Cerebellar cortex (tissue), 1 donor: ENCODE measurements at regions not wholly inside any gene's neighbourhood (a gene's known extent, or its start where the extent isn't known, plus 50 kb on each side); places are given as distances from the start of the nearest gene placed in this dataset.

ENCODE experiments used
- DNase-seq: peaks from one replicate; pipeline ENCODE4 v3.0.0-alpha.2; 2015; ENCODE audit warnings: low spot score

GRCh38 chr15:53462651-53463050 is 296.8 kb downstream of the WDR72 start:
- no peak for DNase-seq

- no peak for DNase-seq
These were observed 297.8 kb downstream of the WDR72 start for GRCh38 chr15:53461677-53462076.

GRCh38 chr15:53458736-53459135 is 300.7 kb downstream of the WDR72 start:
- DNase-seq = no peak

GRCh38 chr15:53457479-53457878 is 302.0 kb downstream of the WDR72 start:
- DNase-seq = no peak

GRCh38 chr15:53454843-53455721 is 304.4 kb downstream of the WDR72 start:
- no peak for DNase-seq

GRCh38 chr15:53454535-53454842 is 305.0 kb downstream of the WDR72 start:
- no peak for DNase-seq

- no peak for DNase-seq
These were observed 306.0 kb downstream of the WDR72 start for GRCh38 chr15:53453253-53454105.

- DNase-seq = no peak
These were observed 311.0 kb downstream of the WDR72 start for GRCh38 chr15:53448232-53449015.

GRCh38 chr15:53447742-53448141 is 311.7 kb downstream of the WDR72 start:
- no peak for DNase-seq

- DNase-seq = no peak
These were observed 312.3 kb downstream of the WDR72 start for GRCh38 chr15:53447053-53447574.

- DNase-seq = no peak
These were observed 313.1 kb downstream of the WDR72 start for GRCh38 chr15:53446376-53446775.

- DNase-seq = no peak
These were observed 313.9 kb downstream of the WDR72 start for GRCh38 chr15:53445531-53445930.

GRCh38 chr15:53437985-53438841 is 321.2 kb downstream of the WDR72 start:
- DNase-seq = no peak

GRCh38 chr15:53437366-53437765 is 322.1 kb downstream of the WDR72 start:
- no peak for DNase-seq

- no peak for DNase-seq
These were observed 325.2 kb downstream of the WDR72 start for GRCh38 chr15:53434174-53434678.

GRCh38 chr15:53416219-53416940 is 343.1 kb downstream of the WDR72 start:
- no peak for DNase-seq

- no peak for DNase-seq
These were observed 345.3 kb downstream of the WDR72 start for GRCh38 chr15:53414167-53414566.

- DNase-seq = no peak
These were observed 346.9 kb downstream of the WDR72 start for GRCh38 chr15:53412542-53412941.

GRCh38 chr15:53404930-53405493 is 354.5 kb downstream of the WDR72 start:
- DNase-seq = no peak

GRCh38 chr15:53401503-53401902 is 358.0 kb downstream of the WDR72 start:
- no peak for DNase-seq
